Neutrophil (primary cell): ENCODE measurements at regions not wholly inside any gene's neighbourhood (a gene's known extent, or its start where the extent isn't known, plus 50 kb on each side); places are given as distances from the start of the nearest gene placed in this dataset.

Experiments used
- H3K27ac ChIP-seq: fragments of 200-600 bp; sonication (generic); 2 replicates; pipeline ENCODE4 v1.5.1; 2016; ENCODE audit warnings: mild to moderate bottlenecking, moderate library complexity
- H3K27me3 ChIP-seq: fragments of 200-600 bp; sonication (generic); 2 replicates; pipeline ENCODE4 v1.6.0; 2016; ENCODE audit warnings: mild to moderate bottlenecking
- H3K36me3 ChIP-seq: fragments of 200-600 bp; sonication (generic); 2 replicates; pipeline ENCODE4 v1.5.1; 2017
- H3K4me1 ChIP-seq, 2 experiments: fragments of 200-600 bp in 1 of 2; sonication (generic) in 1 of 2; 1 replicate in 1 of 2; 2 replicates in 1 of 2; pipeline versions ENCODE4 v1.5.1 to v1.6.1; 2013 to 2016; ENCODE audit warnings: low read depth in 1 of 2, low read length in 1 of 2, mild to moderate bottlenecking in 1 of 2, moderate library complexity in 1 of 2; ENCODE audit not compliant: control insufficient read depth in 1 of 2, insufficient read depth in 1 of 2
- H3K4me3 ChIP-seq, 2 experiments: fragments of 200-600 bp in 1 of 2; sonication (generic) in 1 of 2; 1 replicate in 1 of 2; 2 replicates in 1 of 2; pipeline ENCODE4 v1.5.1; 2013 to 2016; ENCODE audit warnings: low read depth in 1 of 2, low read length in 1 of 2, mild to moderate bottlenecking in 1 of 2, moderate library complexity in 1 of 2
- H3K9me3 ChIP-seq: fragments of 200-600 bp; sonication (generic); 2 replicates; pipeline ENCODE4 v1.5.1; 2016
- TF ChIP-seq, protein P1 (sequence below): fragments of 200-600 bp; sonication (generic); IDR thresholded peaks from 2 replicates; pipeline ENCODE4 v1.5.1; 2016; ENCODE audit warnings: antibody characterized with exemption

DNA sequence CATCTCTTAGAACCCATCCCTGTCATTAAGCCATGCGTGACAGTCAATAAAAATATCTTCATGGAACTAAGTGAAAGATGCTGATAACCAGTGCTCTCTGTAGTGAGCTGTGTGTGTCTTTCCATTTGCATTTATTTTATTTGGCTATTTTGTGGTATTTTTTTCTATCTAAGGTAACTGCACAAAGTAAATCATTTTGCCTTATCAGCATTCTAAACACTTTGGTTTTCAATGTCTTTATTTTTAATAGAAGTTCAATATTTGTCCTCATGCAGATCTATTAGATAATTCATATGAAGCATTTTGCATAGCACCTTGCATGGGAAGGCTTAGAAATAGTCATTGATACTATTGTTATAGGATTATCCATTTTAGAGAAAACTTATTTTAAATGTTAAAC, 163.6 kb upstream of the TANK start:
- Histone ChIP-seq H3K36me3 (no peaks in the 10 kb centered on the region), H3K27me3 (no peaks in the 10 kb centered on the region), H3K9me3 (no peaks in the 10 kb centered on the region), H3K27ac (no peak overlapping the region), H3K4me1 (peaks cover 0 to 6% of the 10 kb centered on the region in 2 experiments), H3K4me3 (no peak overlapping the region)
- TF ChIP-seq, protein P1, sequence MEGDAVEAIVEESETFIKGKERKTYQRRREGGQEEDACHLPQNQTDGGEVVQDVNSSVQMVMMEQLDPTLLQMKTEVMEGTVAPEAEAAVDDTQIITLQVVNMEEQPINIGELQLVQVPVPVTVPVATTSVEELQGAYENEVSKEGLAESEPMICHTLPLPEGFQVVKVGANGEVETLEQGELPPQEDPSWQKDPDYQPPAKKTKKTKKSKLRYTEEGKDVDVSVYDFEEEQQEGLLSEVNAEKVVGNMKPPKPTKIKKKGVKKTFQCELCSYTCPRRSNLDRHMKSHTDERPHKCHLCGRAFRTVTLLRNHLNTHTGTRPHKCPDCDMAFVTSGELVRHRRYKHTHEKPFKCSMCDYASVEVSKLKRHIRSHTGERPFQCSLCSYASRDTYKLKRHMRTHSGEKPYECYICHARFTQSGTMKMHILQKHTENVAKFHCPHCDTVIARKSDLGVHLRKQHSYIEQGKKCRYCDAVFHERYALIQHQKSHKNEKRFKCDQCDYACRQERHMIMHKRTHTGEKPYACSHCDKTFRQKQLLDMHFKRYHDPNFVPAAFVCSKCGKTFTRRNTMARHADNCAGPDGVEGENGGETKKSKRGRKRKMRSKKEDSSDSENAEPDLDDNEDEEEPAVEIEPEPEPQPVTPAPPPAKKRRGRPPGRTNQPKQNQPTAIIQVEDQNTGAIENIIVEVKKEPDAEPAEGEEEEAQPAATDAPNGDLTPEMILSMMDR: no peak

DNA sequence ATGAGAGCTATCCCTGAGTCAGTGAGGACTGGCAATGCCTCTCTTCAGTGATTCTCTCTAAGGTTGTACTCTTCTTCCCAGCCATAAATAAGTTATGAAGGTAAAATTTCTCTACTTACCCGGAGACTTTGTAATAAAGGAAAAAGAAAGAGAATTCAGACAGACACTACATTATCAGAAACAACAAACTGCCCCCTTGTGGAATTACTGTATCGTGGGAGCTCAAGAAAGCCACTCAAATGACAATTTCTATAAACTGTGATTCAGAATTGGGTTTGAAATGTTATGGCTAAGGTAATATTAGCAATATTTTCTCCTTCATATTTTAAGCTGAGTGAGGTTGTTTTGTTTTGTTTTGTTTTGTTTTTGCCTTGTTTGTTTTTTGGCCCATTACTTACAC, 155.8 kb upstream of the TANK start:
- H3K4me3 ChIP-seq: no peak overlapping the region
- H3K4me1 ChIP-seq: no peaks in the 10 kb centered on the region
- H3K9me3 ChIP-seq: no peaks in the 10 kb centered on the region
- TF ChIP-seq, protein P1: no peak
- no peak overlapping the region for H3K27ac ChIP-seq
- H3K36me3 ChIP-seq: no peaks in the 10 kb centered on the region
- no peaks in the 10 kb centered on the region for H3K27me3 ChIP-seq

DNA sequence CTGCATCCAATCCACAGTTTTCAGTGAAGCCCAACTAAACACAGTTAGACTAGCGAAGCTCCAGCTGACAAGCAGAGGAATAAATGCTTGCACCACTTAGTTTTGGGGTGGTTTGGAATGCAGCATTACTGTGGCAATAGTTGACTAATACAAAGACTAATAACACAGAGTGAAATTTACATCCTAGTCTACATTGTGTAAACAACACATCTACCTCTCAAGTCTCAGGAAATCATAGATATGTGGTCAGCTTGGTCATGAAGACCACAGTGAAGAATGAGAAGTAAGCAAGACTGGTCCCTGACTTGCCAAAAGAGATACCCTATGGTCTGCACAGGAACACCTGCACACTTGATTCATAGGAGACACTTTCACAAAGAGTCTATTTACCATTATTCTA, 155.1 kb upstream of the TANK start:
- Histone ChIP-seq H3K4me3 (no peak overlapping the region), H3K27me3 (no peaks in the 10 kb centered on the region), H3K36me3 (no peaks in the 10 kb centered on the region), H3K9me3 (no peaks in the 10 kb centered on the region), H3K27ac (no peak overlapping the region), H3K4me1 (no peaks in the 10 kb centered on the region)
- TF ChIP-seq, protein P1: no peak

DNA sequence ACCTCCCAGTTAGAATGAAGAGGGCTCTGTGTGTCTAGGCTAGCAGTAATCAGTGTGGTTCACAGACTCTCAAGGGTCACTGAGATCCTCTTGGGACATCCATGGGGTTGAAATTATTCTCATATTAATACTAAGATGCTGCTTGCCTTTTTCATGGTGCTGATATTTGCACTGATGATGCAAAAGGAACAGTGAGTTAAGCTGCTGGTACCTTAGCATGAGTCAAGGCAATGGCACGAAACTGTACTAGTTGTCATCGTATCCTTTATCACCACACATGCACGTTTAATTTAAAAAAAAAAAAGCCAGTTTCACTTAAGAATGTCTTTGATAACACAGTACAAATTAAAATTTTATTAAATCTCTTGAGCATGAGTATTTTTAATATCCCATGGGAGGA, 151.9 kb upstream of the TANK start:
- no peaks in the 10 kb centered on the region for H3K9me3 ChIP-seq
- no peak overlapping the region for H3K27ac ChIP-seq
- TF ChIP-seq, protein P1: no peak
- no peak overlapping the region for H3K4me3 ChIP-seq
- no peaks in the 10 kb centered on the region for H3K4me1 ChIP-seq
- no peaks in the 10 kb centered on the region for H3K36me3 ChIP-seq
- no peaks in the 10 kb centered on the region for H3K27me3 ChIP-seq

DNA sequence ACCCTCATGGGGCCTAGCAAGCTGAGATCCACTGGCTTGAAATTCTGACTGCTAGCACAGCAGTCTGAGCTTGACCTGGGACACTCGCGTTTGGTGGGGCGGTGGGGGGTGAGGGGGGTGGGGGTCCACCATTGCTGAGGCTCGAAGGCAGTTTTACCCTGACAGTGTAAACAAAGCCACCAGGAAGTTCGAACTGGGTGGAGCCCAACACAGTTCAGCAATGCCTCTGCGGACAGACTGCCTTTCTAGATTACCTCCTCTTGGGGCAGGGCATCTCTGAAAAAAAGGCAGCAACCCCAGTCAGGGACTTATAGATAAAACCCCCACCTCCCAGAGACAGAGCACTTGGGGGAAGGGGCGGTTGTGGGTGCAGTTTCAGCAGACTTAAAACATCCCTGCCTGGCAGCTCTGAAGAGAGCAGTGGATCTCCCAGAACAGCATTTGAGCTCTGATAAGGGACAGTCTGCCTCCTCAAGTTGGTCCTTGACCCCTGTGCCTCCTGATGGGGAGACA, 149.7 kb upstream of the TANK start:
- Histone ChIP-seq H3K27me3 (no peaks in the 10 kb centered on the region), H3K4me1 (no peaks in the 10 kb centered on the region), H3K36me3 (no peaks in the 10 kb centered on the region), H3K9me3 (no peaks in the 10 kb centered on the region), H3K4me3 (no peak overlapping the region), H3K27ac (no peak overlapping the region)
- TF ChIP-seq, protein P1: no peak
